ENCODE measurements at regions not wholly inside any gene's neighbourhood (a gene's known extent, or its start where the extent isn't known, plus 50 kb on each side); places are given as distances from the start of the nearest gene placed in this dataset.

DNA sequence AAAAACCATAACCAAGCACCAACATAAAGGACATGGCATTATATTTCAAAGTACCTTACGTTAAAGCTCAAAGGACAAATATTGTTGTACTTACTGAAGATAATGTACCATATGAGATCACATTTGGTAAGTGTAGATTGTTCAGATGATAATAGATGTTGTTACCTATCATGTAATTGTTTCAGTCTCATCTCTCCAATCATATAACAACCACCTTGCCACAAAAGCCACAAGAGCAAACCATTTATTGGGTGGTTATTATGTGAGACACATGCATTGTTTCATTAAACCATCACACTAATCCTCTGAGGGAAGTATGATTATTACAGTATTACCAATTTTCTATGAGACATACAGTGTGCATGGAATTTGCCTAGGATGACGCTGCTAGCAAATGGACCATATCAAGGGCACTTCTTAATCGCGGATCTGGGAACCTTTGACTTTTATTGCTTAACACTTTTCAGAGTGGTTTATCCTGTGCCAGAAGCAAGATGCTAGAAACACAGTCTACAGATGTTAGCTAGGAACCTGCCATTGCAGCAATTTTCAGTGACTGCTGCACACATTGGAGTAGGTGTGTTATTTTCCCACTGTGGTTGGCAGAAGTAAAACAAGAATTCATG, 149.8 kb upstream of the AKIRIN2 start:
- H3K4me1 ChIP-seq = no peaks in the 10 kb centered on the region
- H3K27ac ChIP-seq = no peak overlapping the region
- H3K9me3 ChIP-seq = no peaks in the 10 kb centered on the region
- no peaks in the 10 kb centered on the region for H3K36me3 ChIP-seq
- H3K27me3 ChIP-seq = no peaks in the 10 kb centered on the region
- H3K4me3 ChIP-seq = no peak overlapping the region
- no peak for DNase-seq (ENCODE audit: extremely low spot score in 2 of 2)
- intact Hi-C loops (cut with DNase I) = no loop called here
- no peak for TF ChIP-seq POLR2AphosphoS5 (IDR thresholded peaks at IDR 0.05; ENCODE audit: insufficient read depth in 1 of 2, low read depth in 1 of 2)
- TF ChIP-seq, protein P1, sequence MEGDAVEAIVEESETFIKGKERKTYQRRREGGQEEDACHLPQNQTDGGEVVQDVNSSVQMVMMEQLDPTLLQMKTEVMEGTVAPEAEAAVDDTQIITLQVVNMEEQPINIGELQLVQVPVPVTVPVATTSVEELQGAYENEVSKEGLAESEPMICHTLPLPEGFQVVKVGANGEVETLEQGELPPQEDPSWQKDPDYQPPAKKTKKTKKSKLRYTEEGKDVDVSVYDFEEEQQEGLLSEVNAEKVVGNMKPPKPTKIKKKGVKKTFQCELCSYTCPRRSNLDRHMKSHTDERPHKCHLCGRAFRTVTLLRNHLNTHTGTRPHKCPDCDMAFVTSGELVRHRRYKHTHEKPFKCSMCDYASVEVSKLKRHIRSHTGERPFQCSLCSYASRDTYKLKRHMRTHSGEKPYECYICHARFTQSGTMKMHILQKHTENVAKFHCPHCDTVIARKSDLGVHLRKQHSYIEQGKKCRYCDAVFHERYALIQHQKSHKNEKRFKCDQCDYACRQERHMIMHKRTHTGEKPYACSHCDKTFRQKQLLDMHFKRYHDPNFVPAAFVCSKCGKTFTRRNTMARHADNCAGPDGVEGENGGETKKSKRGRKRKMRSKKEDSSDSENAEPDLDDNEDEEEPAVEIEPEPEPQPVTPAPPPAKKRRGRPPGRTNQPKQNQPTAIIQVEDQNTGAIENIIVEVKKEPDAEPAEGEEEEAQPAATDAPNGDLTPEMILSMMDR (IDR thresholded peaks at IDR 0.05) = no peak
- TF ChIP-seq POLR2A (IDR thresholded peaks at IDR 0.05) = no peak

DNA sequence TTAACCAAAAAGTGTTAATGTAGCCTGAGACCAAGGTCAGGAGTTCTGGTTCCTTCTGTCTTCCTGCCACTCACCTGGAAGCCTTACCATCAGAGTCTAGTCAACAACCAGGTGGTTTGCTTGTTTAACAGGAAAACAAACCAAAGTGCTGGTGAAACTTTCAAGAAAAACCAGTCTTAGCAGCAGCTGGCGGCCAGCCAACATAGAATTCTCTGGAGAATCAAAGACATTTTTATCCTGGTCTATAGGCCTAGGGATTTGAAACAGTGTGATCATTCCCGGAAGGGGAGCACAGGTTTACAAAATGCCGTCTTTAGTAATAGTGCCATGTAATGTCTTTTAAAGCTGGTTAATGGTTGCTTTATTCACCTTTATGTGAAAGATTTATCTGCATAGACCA, 146.6 kb upstream of the AKIRIN2 start:
- no peak for DNase-seq (ENCODE audit: extremely low spot score in 2 of 2)
- Histone ChIP-seq H3K27me3 (no peaks in the 10 kb centered on the region), H3K4me3 (no peak overlapping the region), H3K9me3 (no peaks in the 10 kb centered on the region), H3K27ac (no peak overlapping the region), H3K36me3 (no peaks in the 10 kb centered on the region), H3K4me1 (no peaks in the 10 kb centered on the region)
- intact Hi-C loops (cut with DNase I) = no loop called here
- no peak for TF ChIP-seq POLR2A (IDR thresholded peaks at IDR 0.05)
- TF ChIP-seq, protein P1 (IDR thresholded peaks at IDR 0.05) = no peak
- TF ChIP-seq POLR2AphosphoS5 (IDR thresholded peaks at IDR 0.05; ENCODE audit: insufficient read depth in 1 of 2, low read depth in 1 of 2) = no peak

DNA sequence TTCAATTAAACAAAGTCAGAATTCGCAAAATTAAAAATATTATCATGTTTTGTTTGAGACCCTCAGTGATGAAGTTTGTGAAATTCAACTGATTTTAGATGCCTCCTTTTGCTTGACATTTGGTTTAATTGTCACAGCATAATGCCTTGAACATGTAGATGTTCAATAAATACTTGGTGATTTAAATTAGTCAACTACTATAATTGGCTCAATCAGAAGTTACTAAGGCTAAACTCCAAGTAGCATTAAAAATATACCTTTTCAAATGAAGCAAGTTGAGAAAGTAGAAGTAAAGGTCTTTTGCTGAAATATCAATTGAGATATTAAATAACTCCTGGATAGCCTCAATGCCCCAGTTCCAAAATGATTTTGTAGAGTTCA, 145.8 kb upstream of the AKIRIN2 start:
- TF ChIP-seq, protein P1 (IDR thresholded peaks at IDR 0.05) = no peak
- TF ChIP-seq POLR2AphosphoS5 (IDR thresholded peaks at IDR 0.05; ENCODE audit: insufficient read depth in 1 of 2, low read depth in 1 of 2) (no peak), POLR2A (IDR thresholded peaks at IDR 0.05) (no peak)
- no peak overlapping the region for H3K4me3 ChIP-seq
- H3K36me3 ChIP-seq = no peaks in the 10 kb centered on the region
- DNase-seq (ENCODE audit: extremely low spot score in 2 of 2) = no peak
- H3K9me3 ChIP-seq = no peaks in the 10 kb centered on the region
- H3K4me1 ChIP-seq = no peaks in the 10 kb centered on the region
- H3K27ac ChIP-seq = no peak overlapping the region
- intact Hi-C loops (cut with DNase I) = no loop called here
- no peaks in the 10 kb centered on the region for H3K27me3 ChIP-seq

DNA sequence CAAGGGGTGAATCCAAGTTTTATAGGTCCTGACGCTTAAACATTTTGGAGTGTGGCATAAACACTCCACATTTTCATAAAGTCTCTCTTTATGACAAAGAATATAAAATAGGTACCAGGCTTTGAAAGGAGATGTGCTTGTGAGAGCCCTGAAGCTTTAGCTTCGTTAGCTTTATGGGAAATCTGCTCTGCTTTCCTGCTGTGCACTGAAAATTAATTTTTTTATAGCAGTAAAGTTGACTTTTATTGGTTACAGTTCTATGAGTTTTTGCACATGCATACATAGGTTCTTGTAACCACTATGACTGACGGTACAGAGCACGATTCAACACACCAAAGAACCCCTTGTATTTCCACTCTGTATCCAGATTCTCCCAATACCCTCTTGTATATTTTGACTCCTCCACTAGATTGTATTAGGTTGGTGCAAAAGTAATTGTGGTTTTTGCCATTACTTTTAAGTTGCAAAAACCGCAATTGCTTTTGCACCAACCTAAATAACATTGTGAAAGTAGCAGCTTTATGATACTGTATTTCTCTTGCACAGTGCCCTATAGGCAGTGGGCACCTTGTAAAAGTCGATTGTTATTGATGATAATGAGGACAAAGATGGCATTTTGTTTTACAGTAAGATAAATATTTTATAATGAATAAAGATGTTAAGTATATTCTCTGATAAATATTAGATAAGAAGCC, 145.2 kb upstream of the AKIRIN2 start:
- TF ChIP-seq POLR2A (IDR thresholded peaks at IDR 0.05) (no peak), POLR2AphosphoS5 (IDR thresholded peaks at IDR 0.05; ENCODE audit: insufficient read depth in 1 of 2, low read depth in 1 of 2) (no peak)
- TF ChIP-seq, protein P1 (IDR thresholded peaks at IDR 0.05) = no peak
- H3K27me3 ChIP-seq = no peaks in the 10 kb centered on the region
- DNase-seq (ENCODE audit: extremely low spot score in 2 of 2) = no peak
- intact Hi-C loops (cut with DNase I) = no loop called here
- no peaks in the 10 kb centered on the region for H3K36me3 ChIP-seq
- no peak overlapping the region for H3K27ac ChIP-seq
- no peaks in the 10 kb centered on the region for H3K9me3 ChIP-seq
- H3K4me1 ChIP-seq = no peaks in the 10 kb centered on the region
- no peak overlapping the region for H3K4me3 ChIP-seq

DNA sequence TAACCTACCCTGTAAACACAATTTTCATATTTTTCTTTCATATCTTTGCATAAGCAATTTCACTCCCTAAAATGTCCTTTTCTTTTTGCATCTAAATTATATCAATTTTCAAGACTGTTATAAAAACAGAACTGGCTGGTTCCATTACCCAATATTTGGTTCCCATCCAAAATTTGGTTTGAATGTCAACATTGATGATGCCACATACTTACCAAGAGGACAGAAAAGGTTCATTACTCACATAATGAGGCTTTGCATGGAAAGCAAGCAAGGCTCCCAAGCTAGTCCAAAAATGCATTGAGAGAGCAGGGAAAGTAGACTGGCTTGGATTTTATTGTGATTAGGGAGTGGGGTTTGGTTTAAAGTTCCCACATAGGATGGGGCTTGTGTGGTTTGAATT, 144.4 kb upstream of the AKIRIN2 start:
- DNase-seq (ENCODE audit: extremely low spot score in 2 of 2) = no peak
- no peak overlapping the region for H3K27ac ChIP-seq
- intact Hi-C loops (cut with DNase I) = no loop called here
- H3K9me3 ChIP-seq = no peaks in the 10 kb centered on the region
- H3K27me3 ChIP-seq = no peaks in the 10 kb centered on the region
- H3K4me1 ChIP-seq = no peaks in the 10 kb centered on the region
- H3K4me3 ChIP-seq = no peak overlapping the region
- TF ChIP-seq POLR2A (IDR thresholded peaks at IDR 0.05) = no peak
- TF ChIP-seq, protein P1 (IDR thresholded peaks at IDR 0.05) = no peak
- TF ChIP-seq POLR2AphosphoS5 (IDR thresholded peaks at IDR 0.05; ENCODE audit: insufficient read depth in 1 of 2, low read depth in 1 of 2) = no peak
- no peaks in the 10 kb centered on the region for H3K36me3 ChIP-seq
